ENCODE measurements at regions not wholly inside any gene's neighbourhood (a gene's known extent, or its start where the extent isn't known, plus 50 kb on each side); places are given as distances from the start of the nearest gene placed in this dataset.

DNA sequence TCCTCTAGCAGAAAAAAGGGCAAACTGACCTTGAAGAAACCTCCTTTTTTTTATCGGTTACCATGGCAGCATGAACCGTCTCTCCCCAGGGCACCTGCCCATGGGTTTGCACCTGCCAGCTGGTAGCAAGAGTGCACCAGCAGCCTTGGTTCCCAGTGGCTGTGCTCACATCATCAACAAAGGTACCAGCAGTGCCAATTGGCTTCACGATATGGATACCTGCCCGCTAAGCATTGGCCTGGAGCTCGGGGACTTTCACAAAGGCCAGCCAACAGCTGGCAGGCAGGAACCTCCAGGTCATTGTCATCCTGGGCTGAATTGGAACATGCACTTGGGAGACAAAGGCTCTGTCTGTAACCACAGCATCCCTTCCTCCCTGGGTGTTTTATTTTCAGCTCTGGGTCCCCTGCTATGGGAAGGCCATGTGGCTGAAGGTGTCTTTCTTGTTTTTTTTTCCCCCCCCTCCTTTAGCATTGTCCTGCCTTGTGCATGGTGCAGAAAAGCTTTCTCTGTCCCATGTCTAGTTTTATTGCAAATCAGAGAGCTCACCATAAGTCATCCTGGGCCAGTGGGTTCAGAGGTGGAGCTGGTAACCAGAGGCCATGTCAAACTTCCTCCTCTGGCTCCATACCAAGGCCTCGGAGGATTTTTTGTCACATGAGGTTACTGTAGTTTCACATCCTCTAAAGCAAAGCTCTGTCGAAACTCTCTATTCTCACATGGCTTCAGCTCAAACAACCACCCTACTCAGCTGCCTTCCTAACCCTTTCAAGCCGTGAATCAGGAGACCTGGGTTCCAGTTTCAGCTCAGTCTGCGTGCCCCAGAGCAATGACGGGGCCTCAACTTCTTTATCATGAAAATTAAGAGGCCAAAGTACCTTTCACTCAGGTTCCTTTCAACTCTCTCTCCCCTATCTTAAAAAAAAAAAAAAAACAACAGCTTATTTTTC is 145.5 kb upstream of the MAP3K1 start:
- TF ChIP-seq, protein P1, sequence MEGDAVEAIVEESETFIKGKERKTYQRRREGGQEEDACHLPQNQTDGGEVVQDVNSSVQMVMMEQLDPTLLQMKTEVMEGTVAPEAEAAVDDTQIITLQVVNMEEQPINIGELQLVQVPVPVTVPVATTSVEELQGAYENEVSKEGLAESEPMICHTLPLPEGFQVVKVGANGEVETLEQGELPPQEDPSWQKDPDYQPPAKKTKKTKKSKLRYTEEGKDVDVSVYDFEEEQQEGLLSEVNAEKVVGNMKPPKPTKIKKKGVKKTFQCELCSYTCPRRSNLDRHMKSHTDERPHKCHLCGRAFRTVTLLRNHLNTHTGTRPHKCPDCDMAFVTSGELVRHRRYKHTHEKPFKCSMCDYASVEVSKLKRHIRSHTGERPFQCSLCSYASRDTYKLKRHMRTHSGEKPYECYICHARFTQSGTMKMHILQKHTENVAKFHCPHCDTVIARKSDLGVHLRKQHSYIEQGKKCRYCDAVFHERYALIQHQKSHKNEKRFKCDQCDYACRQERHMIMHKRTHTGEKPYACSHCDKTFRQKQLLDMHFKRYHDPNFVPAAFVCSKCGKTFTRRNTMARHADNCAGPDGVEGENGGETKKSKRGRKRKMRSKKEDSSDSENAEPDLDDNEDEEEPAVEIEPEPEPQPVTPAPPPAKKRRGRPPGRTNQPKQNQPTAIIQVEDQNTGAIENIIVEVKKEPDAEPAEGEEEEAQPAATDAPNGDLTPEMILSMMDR (conservative IDR thresholded peaks at IDR 0.05; ENCODE audit: low read depth, low read length) = no peak
- TF ChIP-seq EZH2 (IDR thresholded peaks at IDR 0.05; ENCODE audit: borderline replicate concordance, low read depth, low read length, poor library complexity, severe bottlenecking) = no peak
